ENCODE measurements at regions not wholly inside any gene's neighbourhood (a gene's known extent, or its start where the extent isn't known, plus 50 kb on each side); places are given as distances from the start of the nearest gene placed in this dataset.
"Not testable (repeated sequence)": the region's sequence is repeated elsewhere in the genome, so short reads cannot be mapped to it uniquely, and the experiment has no call there.

DNA sequence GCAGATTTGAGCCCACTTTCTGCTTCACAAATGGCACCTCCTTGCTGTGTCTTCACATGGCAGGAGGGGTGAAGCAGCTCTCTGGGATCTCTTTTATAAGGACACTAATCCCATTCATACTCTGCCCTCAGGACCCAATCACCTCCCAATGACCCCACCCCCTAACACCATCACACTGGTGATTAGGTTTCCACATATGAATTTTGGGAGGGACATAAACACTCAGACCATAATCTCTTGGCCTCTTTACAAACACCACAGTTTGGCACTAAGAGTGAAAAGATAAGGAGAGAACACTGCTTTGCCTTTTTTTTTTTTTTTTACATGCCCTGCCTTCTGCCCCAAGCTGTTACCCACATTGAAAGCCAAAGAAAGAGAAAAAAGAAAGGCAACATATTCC is 166.2 kb upstream of the NFIA start:
- H3K4me3 ChIP-seq (ENCODE audit: low read depth, low read length) = no peak overlapping the region
- no peaks in the 10 kb centered on the region for H3K36me3 ChIP-seq (ENCODE audit: control insufficient read depth, insufficient read depth, low read length)
- TF ChIP-seq, protein P1, sequence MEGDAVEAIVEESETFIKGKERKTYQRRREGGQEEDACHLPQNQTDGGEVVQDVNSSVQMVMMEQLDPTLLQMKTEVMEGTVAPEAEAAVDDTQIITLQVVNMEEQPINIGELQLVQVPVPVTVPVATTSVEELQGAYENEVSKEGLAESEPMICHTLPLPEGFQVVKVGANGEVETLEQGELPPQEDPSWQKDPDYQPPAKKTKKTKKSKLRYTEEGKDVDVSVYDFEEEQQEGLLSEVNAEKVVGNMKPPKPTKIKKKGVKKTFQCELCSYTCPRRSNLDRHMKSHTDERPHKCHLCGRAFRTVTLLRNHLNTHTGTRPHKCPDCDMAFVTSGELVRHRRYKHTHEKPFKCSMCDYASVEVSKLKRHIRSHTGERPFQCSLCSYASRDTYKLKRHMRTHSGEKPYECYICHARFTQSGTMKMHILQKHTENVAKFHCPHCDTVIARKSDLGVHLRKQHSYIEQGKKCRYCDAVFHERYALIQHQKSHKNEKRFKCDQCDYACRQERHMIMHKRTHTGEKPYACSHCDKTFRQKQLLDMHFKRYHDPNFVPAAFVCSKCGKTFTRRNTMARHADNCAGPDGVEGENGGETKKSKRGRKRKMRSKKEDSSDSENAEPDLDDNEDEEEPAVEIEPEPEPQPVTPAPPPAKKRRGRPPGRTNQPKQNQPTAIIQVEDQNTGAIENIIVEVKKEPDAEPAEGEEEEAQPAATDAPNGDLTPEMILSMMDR (IDR thresholded peaks at IDR 0.05; ENCODE audit: insufficient read depth, low read length, poor library complexity, severe bottlenecking) = no peak
- H3K27me3 ChIP-seq (ENCODE audit: control insufficient read depth, insufficient read depth, low read length) = no peaks in the 10 kb centered on the region
- no peak for DNase-seq (ENCODE audit: low read depth)

DNA sequence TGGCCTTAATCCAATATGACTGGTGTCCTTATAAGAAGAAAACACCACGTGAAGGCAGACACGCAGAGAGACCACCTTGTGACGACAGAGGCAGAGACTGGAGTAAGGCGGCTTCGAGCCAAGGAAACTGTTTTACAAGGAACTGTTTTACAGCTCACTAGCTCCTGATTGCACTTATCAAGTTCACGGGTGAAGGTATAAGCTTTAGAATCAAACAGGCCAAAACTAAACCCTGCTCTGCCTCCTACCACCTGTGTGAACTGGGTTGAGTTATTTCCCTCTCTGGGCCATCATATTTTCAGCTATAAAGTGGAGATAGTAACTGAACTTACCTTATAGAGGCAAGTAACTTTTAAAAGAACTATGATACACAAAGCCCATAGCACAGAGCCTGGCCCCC is 166.9 kb upstream of the NFIA start:
- no peaks in the 10 kb centered on the region for H3K27me3 ChIP-seq (ENCODE audit: control insufficient read depth, insufficient read depth, low read length)
- H3K36me3 ChIP-seq (ENCODE audit: control insufficient read depth, insufficient read depth, low read length) = no peaks in the 10 kb centered on the region
- DNase-seq (ENCODE audit: low read depth) = no peak
- TF ChIP-seq, protein P1 (IDR thresholded peaks at IDR 0.05; ENCODE audit: insufficient read depth, low read length, poor library complexity, severe bottlenecking) = no peak
- no peak overlapping the region for H3K4me3 ChIP-seq (ENCODE audit: low read depth, low read length)

- Histone ChIP-seq H3K36me3 (ENCODE audit: control insufficient read depth, insufficient read depth, low read length) (no peaks in the 10 kb centered on the region), H3K4me3 (ENCODE audit: low read depth, low read length) (no peak overlapping the region), H3K27me3 (ENCODE audit: control insufficient read depth, insufficient read depth, low read length) (no peaks in the 10 kb centered on the region)
- TF ChIP-seq, protein P1 (IDR thresholded peaks at IDR 0.05; ENCODE audit: insufficient read depth, low read length, poor library complexity, severe bottlenecking) = no peak
- DNase-seq (ENCODE audit: low read depth) = no peak
Observed at GRCh38 chr1:60914982-60915381, 167.4 kb upstream of the NFIA start.

DNA sequence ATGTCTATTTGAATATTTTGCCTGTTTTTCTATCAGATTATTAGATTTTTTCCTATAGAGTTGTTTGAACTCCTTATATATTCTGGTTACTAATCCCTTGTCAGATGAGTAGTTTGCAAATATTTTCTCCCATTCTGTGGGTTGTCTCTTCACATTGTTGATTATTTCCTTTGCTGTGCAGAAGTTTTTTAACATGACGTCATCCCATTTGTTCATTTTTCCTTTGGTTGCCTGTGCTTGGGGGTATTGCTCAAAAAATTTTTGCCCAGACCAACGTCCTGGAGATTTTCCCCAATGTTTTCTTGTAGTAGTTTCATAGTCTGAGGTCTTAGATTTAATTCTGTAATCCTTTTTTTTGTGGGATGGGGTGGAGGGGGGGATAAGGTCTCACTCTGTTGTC is 168.7 kb upstream of the NFIA start:
- DNase-seq (ENCODE audit: low read depth); H3K4me3 ChIP-seq (ENCODE audit: low read depth, low read length); H3K27me3 ChIP-seq (ENCODE audit: control insufficient read depth, insufficient read depth, low read length); H3K36me3 ChIP-seq (ENCODE audit: control insufficient read depth, insufficient read depth, low read length): not testable (repeated sequence)

- DNase-seq (ENCODE audit: low read depth) = no peak
- H3K4me3 ChIP-seq (ENCODE audit: low read depth, low read length) = no peak overlapping the region
- no peaks in the 10 kb centered on the region for H3K36me3 ChIP-seq (ENCODE audit: control insufficient read depth, insufficient read depth, low read length)
- TF ChIP-seq, protein P1 (IDR thresholded peaks at IDR 0.05; ENCODE audit: insufficient read depth, low read length, poor library complexity, severe bottlenecking) = no peak
- no peaks in the 10 kb centered on the region for H3K27me3 ChIP-seq (ENCODE audit: control insufficient read depth, insufficient read depth, low read length)
Observed at GRCh38 chr1:60913039-60913438, 169.3 kb upstream of the NFIA start.

DNA sequence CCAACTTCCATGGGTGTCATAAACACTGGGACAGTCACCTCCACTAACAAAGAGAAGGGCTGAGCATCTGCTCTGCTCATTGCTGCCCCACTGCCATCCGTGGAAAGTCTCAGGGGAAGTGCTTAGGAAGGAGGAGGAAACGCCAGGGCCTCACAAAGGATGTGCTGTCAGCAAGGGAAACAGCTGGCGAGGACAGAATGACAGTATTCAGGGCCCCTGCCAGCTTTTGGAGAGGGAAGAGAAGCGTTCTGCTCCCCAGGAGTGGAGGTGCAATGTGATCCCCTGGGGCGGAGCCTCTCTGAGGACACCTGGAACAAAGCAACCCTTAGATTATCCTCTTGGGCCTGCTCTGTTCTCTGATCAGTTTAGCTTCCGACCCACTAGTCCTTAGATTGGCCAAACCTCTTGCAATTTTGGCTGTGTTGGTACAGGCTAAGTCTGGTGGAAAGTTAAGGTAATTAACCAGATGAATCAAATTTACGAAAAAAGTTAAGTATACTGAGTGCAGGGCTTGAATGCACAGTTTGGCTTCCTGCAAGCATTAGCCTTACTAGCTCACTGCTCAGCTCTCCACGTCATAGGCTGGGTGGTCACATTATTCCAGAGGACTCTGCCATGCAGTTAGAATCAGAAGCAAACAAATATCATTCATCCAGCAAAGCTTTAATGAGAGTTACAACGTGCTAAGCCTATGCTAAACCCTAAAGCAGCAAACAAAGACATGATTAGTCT is 170.2 kb upstream of the NFIA start:
- Histone ChIP-seq H3K4me3 (ENCODE audit: low read depth, low read length) (no peak overlapping the region), H3K36me3 (ENCODE audit: control insufficient read depth, insufficient read depth, low read length) (no peaks in the 10 kb centered on the region), H3K27me3 (ENCODE audit: control insufficient read depth, insufficient read depth, low read length) (no peaks in the 10 kb centered on the region)
- DNase-seq (ENCODE audit: low read depth) = no peak
- TF ChIP-seq, protein P1 (IDR thresholded peaks at IDR 0.05; ENCODE audit: insufficient read depth, low read length, poor library complexity, severe bottlenecking) = no peak

All from kidney epithelial cell (primary cell).